NCI-H2171 (cell line): ENCODE measurements at regions not wholly inside any gene's neighbourhood (a gene's known extent, or its start where the extent isn't known, plus 50 kb on each side); places are given as distances from the start of the nearest gene placed in this dataset.
"Not testable (repeated sequence)": the region's sequence is repeated elsewhere in the genome, so short reads cannot be mapped to it uniquely, and the experiment has no call there.

Experiments used
- DNase-seq: peaks from one replicate; lab custom pipeline; 2025; lab: John Stamatoyannopoulos, UW

GRCh38 chrX:9383655-9384054 is 81.2 kb upstream of the TBL1X start:
- DNase-seq: no peak

- no peak for DNase-seq
Measured at GRCh38 chrX:9388450-9388849, 76.4 kb upstream of the TBL1X start.

GRCh38 chrX:9390121-9390520 is 74.7 kb upstream of the TBL1X start:
- DNase-seq: no peak

GRCh38 chrX:9390693-9391368 is 74.0 kb upstream of the TBL1X start:
- DNase-seq: no peak

GRCh38 chrX:9392445-9392844 is 72.4 kb upstream of the TBL1X start:
- DNase-seq: no peak

- DNase-seq: no peak
Measured at GRCh38 chrX:9393571-9393970, 71.3 kb upstream of the TBL1X start.

GRCh38 chrX:9394212-9394611 is 70.6 kb upstream of the TBL1X start:
- no peak for DNase-seq

- DNase-seq: no peak
Measured at GRCh38 chrX:9396930-9397329, 67.9 kb upstream of the TBL1X start.

- DNase-seq: no peak
Measured at GRCh38 chrX:9401051-9401450, 63.8 kb upstream of the TBL1X start.

- DNase-seq: no peak
Measured at GRCh38 chrX:9403374-9403773, 61.5 kb upstream of the TBL1X start.

- DNase-seq: not testable (repeated sequence)
Measured at GRCh38 chrX:9405635-9406034, 59.2 kb upstream of the TBL1X start.

GRCh38 chrX:9410889-9411288 is 54.0 kb upstream of the TBL1X start:
- not testable (repeated sequence) for DNase-seq

GRCh38 chrX:9411682-9412081 is 53.2 kb upstream of the TBL1X start:
- not testable (repeated sequence) for DNase-seq

- DNase-seq: no peak
Measured at GRCh38 chrX:9414416-9414815, 50.4 kb upstream of the TBL1X start.
